Colonic mucosa (tissue), 4 donors: ENCODE measurements at regions not wholly inside any gene's neighbourhood (a gene's known extent, or its start where the extent isn't known, plus 50 kb on each side); places are given as distances from the start of the nearest gene placed in this dataset.
"Not testable (repeated sequence)": the region's sequence is repeated elsewhere in the genome, so short reads cannot be mapped to it uniquely, and the experiment has no call there.

ENCODE experiments used
- DNase-seq: peaks from one replicate; pipeline ENCODE4 v3.0.0-alpha.2; 2020
- H3K27ac ChIP-seq: fragments of 200-600 bp; one replicate; pipeline ENCODE4 v1.8.0; 2021
- H3K27me3 ChIP-seq: fragments of 200-600 bp; one replicate; pipeline ENCODE4 v1.8.0; 2021
- H3K36me3 ChIP-seq: fragments of 200-600 bp; one replicate; pipeline ENCODE4 v1.8.0; 2021
- H3K4me1 ChIP-seq: fragments of 200-600 bp; one replicate; pipeline ENCODE4 v1.8.0; 2021; ENCODE audit warnings: mild to moderate bottlenecking
- H3K4me3 ChIP-seq: fragments of 200-600 bp; one replicate; pipeline ENCODE4 v1.8.0; 2021
- H3K9ac ChIP-seq, 2 donors: one replicate each; pipeline ENCODE4 v1.7.0; 2013; ENCODE audit warnings: control low read depth in 2 of 2, low read depth in 2 of 2, low read length in 2 of 2
- H3K9me3 ChIP-seq: fragments of 200-600 bp; one replicate; pipeline ENCODE4 v1.8.0; 2021
- CTCF ChIP-seq: fragments of 200-600 bp; IDR thresholded peaks from one replicate; pipeline ENCODE4 v1.8.0; 2022; ENCODE audit warnings: antibody characterized with exemption, mild to moderate bottlenecking
- intact Hi-C: fragments of 100-400 bp; cut with DNase I; formaldehyde crosslinking; loops from one replicate; pipeline ENCODE4 v1.14.1; 2022
- donor health status: healthy.
- donor health status: DM: no; HTN: no; CAD: no.
- donor health status: DM: no; HTN: no; CAD: no.

- Histone ChIP-seq H3K36me3 (no peaks in the 10 kb centered on the region), H3K9me3 (no peaks in the 10 kb centered on the region), H3K27me3 (no peaks in the 10 kb centered on the region), H3K4me1 (no peaks in the 10 kb centered on the region), H3K27ac (no peak overlapping the region), H3K9ac (no peak overlapping the region), H3K4me3 (no peak overlapping the region)
- no peak for DNase-seq
- intact Hi-C loops = no loop called here
- no peak for TF ChIP-seq CTCF
Measured at GRCh38 chr13:21282065-21282464, 105.6 kb downstream of the MRPL57 start.

GRCh38 chr13:21287331-21287907 lies 111.0 kb downstream of the MRPL57 start:
- H3K9me3 ChIP-seq = no peaks in the 10 kb centered on the region
- no peaks in the 10 kb centered on the region for H3K27me3 ChIP-seq
- H3K9ac ChIP-seq = no peak overlapping the region
- H3K36me3 ChIP-seq = no peaks in the 10 kb centered on the region
- no peak overlapping the region for H3K27ac ChIP-seq
- intact Hi-C loops = no loop called here
- no peak overlapping the region for H3K4me3 ChIP-seq
- no peaks in the 10 kb centered on the region for H3K4me1 ChIP-seq
- no peak for DNase-seq
- no peak for TF ChIP-seq CTCF

GRCh38 chr13:21289475-21289874 lies 113.0 kb downstream of the MRPL57 start:
- Histone ChIP-seq H3K27ac (no peak overlapping the region), H3K36me3 (no peaks in the 10 kb centered on the region), H3K9ac (no peak overlapping the region), H3K9me3 (no peaks in the 10 kb centered on the region), H3K27me3 (no peaks in the 10 kb centered on the region), H3K4me1 (no peaks in the 10 kb centered on the region), H3K4me3 (no peak overlapping the region)
- DNase-seq = no peak
- intact Hi-C loops = no loop called here
- no peak for TF ChIP-seq CTCF

GRCh38 chr13:21290442-21291002 lies 114.1 kb downstream of the MRPL57 start:
- H3K27me3 ChIP-seq, H3K4me3 ChIP-seq, H3K27ac ChIP-seq, H3K9me3 ChIP-seq, H3K36me3 ChIP-seq, intact Hi-C loops, H3K9ac ChIP-seq, H3K4me1 ChIP-seq, DNase-seq: not testable (repeated sequence)

- H3K4me1 ChIP-seq = no peaks in the 10 kb centered on the region
- no peak overlapping the region for H3K27ac ChIP-seq
- no peaks in the 10 kb centered on the region for H3K27me3 ChIP-seq
- no peak overlapping the region for H3K9ac ChIP-seq
- intact Hi-C loops = no loop called here
- no peak for DNase-seq
- no peak overlapping the region for H3K4me3 ChIP-seq
- no peak for TF ChIP-seq CTCF
- no peaks in the 10 kb centered on the region for H3K9me3 ChIP-seq
- no peaks in the 10 kb centered on the region for H3K36me3 ChIP-seq
Measured at GRCh38 chr13:21291840-21292239, 115.4 kb downstream of the MRPL57 start.

GRCh38 chr13:21296991-21297390 lies 120.5 kb downstream of the MRPL57 start:
- intact Hi-C loops = loop anchor here (2.0 kb wide), 1 partner anchor 182 kb away; no protein-coding TSS in a partner anchor

More at GRCh38 chr13:21296991-21297390, 120.5 kb downstream of the MRPL57 start:
- TF ChIP-seq CTCF = peak; percentile 39
- peak; percentile 38 for DNase-seq
- H3K9ac ChIP-seq = peak overlapping the region in 1 of 2 donors; percentile 58
- not testable (repeated sequence) for H3K9me3 ChIP-seq, H3K36me3 ChIP-seq, H3K27me3 ChIP-seq, H3K27ac ChIP-seq, H3K4me1 ChIP-seq, H3K4me3 ChIP-seq
